HT-29 (cell line): ENCODE measurements at regions not wholly inside any gene's neighbourhood (a gene's known extent, or its start where the extent isn't known, plus 50 kb on each side); places are given as distances from the start of the nearest gene placed in this dataset. TPM values are rescaled to one million over a fixed set of nuclear protein-coding genes. Genes with fewer than 3 reads are reported as not detected.

Source experiments
- DNase-seq: peaks from one replicate; pipeline ENCODE4 v3.0.0-alpha.2; 2015; ENCODE audit warnings: low spot score
- small RNA-seq: library from RNA; depleted of rRNA; stranded (forward); fragments of <200 nt; gene quantifications from one replicate; pipeline ENCODE3, GENCODE V24; 2014

GRCh38 chr3:178480274-178480673, 56.0 kb upstream of the KCNMB2 start:
- DNase-seq: no peak

GRCh38 chr3:178480795-178481194, 55.4 kb upstream of the KCNMB2 start:
- DNase-seq: no peak

- DNase-seq: no peak
Measured at GRCh38 chr3:178482981-178483380, 53.3 kb upstream of the KCNMB2 start.

GRCh38 chr3:178483704-178484103, 52.5 kb upstream of the KCNMB2 start:
- DNase-seq: no peak

- no peak for DNase-seq
Measured at GRCh38 chr3:178485756-178486155, 50.5 kb upstream of the KCNMB2 start.

Small RNAs in the stretch of these regions (small RNA-seq; reads per million reads assigned to genes)
- gene RF00425: 0.29 reads per million
- not detected for gene RN7SKP52
- gene RNA5SP148: 0.22 reads per million
- gene RNU6-1120P: not detected
